GM21528 (cell line): ENCODE measurements at regions not wholly inside any gene's neighbourhood (a gene's known extent, or its start where the extent isn't known, plus 50 kb on each side); places are given as distances from the start of the nearest gene placed in this dataset.
"Not testable (repeated sequence)": the region's sequence is repeated elsewhere in the genome, so short reads cannot be mapped to it uniquely, and the experiment has no call there.

Experiments used
- ATAC-seq: cut with Tn5 transposase; IDR thresholded peaks from one replicate; pipeline ENCODE4 v1.9.1; 2021; ENCODE audit warnings: mild to moderate bottlenecking, moderate library complexity; ENCODE audit not compliant: unreplicated experiment, low FRiP score

- ATAC-seq = no peak
Observed at GRCh38 chr11:86861810-86862209, 61.5 kb downstream of the PRSS23 start.

GRCh38 chr11:86863476-86863875 lies 63.1 kb downstream of the PRSS23 start:
- no peak for ATAC-seq

- no peak for ATAC-seq
Observed at GRCh38 chr11:86865436-86865835, 65.1 kb downstream of the PRSS23 start.

GRCh38 chr11:86869531-86869930 lies 69.2 kb downstream of the PRSS23 start:
- ATAC-seq = no peak

GRCh38 chr11:86869966-86870570 lies 69.7 kb downstream of the PRSS23 start:
- peak; percentile 78 for ATAC-seq

GRCh38 chr11:86873573-86874083 lies 73.3 kb downstream of the PRSS23 start:
- no peak for ATAC-seq

- no peak for ATAC-seq
Observed at GRCh38 chr11:86874304-86875056, 74.1 kb downstream of the PRSS23 start.

- no peak for ATAC-seq
Observed at GRCh38 chr11:86876716-86877234, 76.4 kb downstream of the PRSS23 start.

GRCh38 chr11:86877503-86877902 lies 77.2 kb downstream of the PRSS23 start:
- no peak for ATAC-seq

GRCh38 chr11:86879241-86879640 lies 76.0 kb downstream of the FZD4 start:
- not testable (repeated sequence) for ATAC-seq

GRCh38 chr11:86885311-86885710 lies 69.9 kb downstream of the FZD4 start:
- no peak for ATAC-seq

- ATAC-seq = no peak
Observed at GRCh38 chr11:86888164-86889000, 66.8 kb downstream of the FZD4 start.

- ATAC-seq = no peak
Observed at GRCh38 chr11:86889001-86889341, 66.2 kb downstream of the FZD4 start.

- no peak for ATAC-seq
Observed at GRCh38 chr11:86891036-86891435, 64.2 kb downstream of the FZD4 start.

GRCh38 chr11:86893235-86893634 lies 62.0 kb downstream of the FZD4 start:
- ATAC-seq = no peak
